ENCODE measurements at regions not wholly inside any gene's neighbourhood (a gene's known extent, or its start where the extent isn't known, plus 50 kb on each side); places are given as distances from the start of the nearest gene placed in this dataset.

- Histone ChIP-seq H3K4me3 (ENCODE audit: low read depth, low read length) (no peak overlapping the region), H3K27me3 (ENCODE audit: control insufficient read depth, insufficient read depth, low read length) (no peaks in the 10 kb centered on the region), H3K36me3 (ENCODE audit: control insufficient read depth, insufficient read depth, low read length) (no peaks in the 10 kb centered on the region)
- FAIRE-seq (no peak), DNase-seq (ENCODE audit: low read depth) (no peak)
- no peak for TF ChIP-seq CTCF (IDR thresholded peaks at IDR 0.05; ENCODE audit: insufficient read depth, low read length, severe bottlenecking)
These were observed 480.9 kb downstream of the TXNL1 start for GRCh38 chr18:56157541-56157940.

DNA sequence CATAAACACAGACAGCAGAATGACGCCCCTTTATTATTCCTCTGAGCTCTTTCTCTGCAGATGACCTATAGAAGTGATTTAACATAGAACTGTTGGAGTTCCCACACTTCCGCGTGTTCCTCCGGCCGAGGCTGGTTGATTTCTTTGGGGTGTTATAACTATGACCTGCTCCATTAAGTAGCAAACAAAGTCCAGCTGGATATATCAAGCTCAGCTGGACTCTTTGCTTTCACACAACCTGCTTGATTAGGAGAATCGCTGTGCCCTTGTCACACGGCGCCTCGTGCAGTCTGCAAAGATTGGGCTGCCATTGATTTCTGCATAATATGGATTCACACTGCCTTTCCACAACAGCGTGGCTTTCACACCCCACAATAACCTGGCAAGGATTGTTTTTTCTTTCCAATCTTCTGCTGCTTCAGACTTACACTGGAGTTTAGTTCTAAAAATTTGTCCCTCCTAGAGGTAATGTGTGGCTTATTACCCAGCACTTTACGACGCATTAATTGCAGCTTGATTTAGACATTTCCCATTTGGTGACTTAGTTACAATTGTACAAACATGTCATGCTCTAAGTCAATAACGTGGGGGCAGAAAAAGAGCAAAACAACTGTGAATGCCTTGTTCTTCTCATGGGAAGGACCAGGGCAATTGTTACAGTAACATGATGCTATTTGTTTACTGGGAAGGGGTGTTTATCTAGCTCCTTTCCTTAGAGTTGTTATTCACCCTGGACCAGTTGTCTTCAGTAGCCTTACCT, 485.7 kb downstream of the TXNL1 start:
- H3K4me3 ChIP-seq (ENCODE audit: low read depth, low read length) = no peak overlapping the region
- H3K36me3 ChIP-seq (ENCODE audit: control insufficient read depth, insufficient read depth, low read length) = no peaks in the 10 kb centered on the region
- H3K27me3 ChIP-seq (ENCODE audit: control insufficient read depth, insufficient read depth, low read length) = no peaks in the 10 kb centered on the region
- no peak for TF ChIP-seq CTCF (IDR thresholded peaks at IDR 0.05; ENCODE audit: insufficient read depth, low read length, severe bottlenecking)
- FAIRE-seq (no peak), DNase-seq (ENCODE audit: low read depth) (no peak)

- no peak overlapping the region for H3K4me3 ChIP-seq (ENCODE audit: low read depth, low read length)
- no peaks in the 10 kb centered on the region for H3K27me3 ChIP-seq (ENCODE audit: control insufficient read depth, insufficient read depth, low read length)
- peak; percentile 7 for FAIRE-seq
- peak; percentile 88 for DNase-seq (ENCODE audit: low read depth)
- no peak for TF ChIP-seq CTCF (IDR thresholded peaks at IDR 0.05; ENCODE audit: insufficient read depth, low read length, severe bottlenecking)
- no peaks in the 10 kb centered on the region for H3K36me3 ChIP-seq (ENCODE audit: control insufficient read depth, insufficient read depth, low read length)
These were observed 490.0 kb downstream of the TXNL1 start for GRCh38 chr18:56148373-56148772.

- Histone ChIP-seq H3K27me3 (ENCODE audit: control insufficient read depth, insufficient read depth, low read length) (no peaks in the 10 kb centered on the region), H3K4me3 (ENCODE audit: low read depth, low read length) (no peak overlapping the region), H3K36me3 (ENCODE audit: control insufficient read depth, insufficient read depth, low read length) (no peaks in the 10 kb centered on the region)
- DNase-seq (ENCODE audit: low read depth) (peak; percentile 56), FAIRE-seq (no peak)
- no peak for TF ChIP-seq CTCF (IDR thresholded peaks at IDR 0.05; ENCODE audit: insufficient read depth, low read length, severe bottlenecking)
These were observed 491.8 kb downstream of the TXNL1 start for GRCh38 chr18:56146565-56146964.

DNA sequence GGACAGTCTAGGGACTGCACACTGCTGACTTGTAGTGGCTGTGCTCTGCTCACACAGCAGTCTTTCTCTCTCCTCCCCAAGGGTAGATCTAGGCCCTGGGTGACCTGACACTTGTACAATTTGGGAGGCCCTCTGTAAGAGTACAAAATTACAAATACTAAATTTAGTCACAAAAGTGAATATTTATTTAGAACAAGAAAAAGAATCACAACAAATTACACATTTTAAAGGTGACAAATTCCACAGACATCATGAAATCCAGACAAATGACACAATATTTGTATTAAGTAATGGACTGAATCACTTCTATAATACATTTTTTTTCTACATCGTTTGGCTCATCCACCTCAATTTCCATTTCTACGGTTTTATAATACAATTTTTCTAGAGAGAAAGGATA, 496.4 kb downstream of the TXNL1 start:
- no peak overlapping the region for H3K4me3 ChIP-seq (ENCODE audit: low read depth, low read length)
- H3K36me3 ChIP-seq (ENCODE audit: control insufficient read depth, insufficient read depth, low read length) = no peaks in the 10 kb centered on the region
- H3K27me3 ChIP-seq (ENCODE audit: control insufficient read depth, insufficient read depth, low read length) = no peaks in the 10 kb centered on the region
- TF ChIP-seq CTCF (IDR thresholded peaks at IDR 0.05; ENCODE audit: insufficient read depth, low read length, severe bottlenecking) = no peak
- DNase-seq (ENCODE audit: low read depth) (no peak), FAIRE-seq (no peak)

DNA sequence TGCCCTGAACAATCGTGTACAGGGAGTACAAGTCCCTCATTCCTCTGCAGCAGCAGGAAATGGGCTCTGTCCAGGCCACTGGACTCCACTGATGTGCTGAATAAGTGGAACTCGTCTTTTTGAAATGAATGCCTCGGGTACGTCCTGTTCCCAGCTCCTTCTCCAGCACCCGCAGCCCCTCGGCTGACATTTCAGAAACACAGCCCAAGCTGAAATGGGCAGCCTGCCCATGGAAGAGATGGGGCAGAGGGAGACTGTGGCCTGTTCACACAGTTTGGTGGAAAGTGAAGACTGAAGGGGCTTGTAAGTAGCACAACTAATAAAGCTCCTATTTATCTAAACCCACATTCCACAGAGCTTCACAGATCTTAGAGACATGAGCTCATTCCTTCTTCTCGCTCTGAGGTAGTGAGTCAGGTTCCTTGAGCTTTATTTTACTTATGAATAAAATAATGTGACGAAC, 498.6 kb downstream of the TXNL1 start:
- DNase-seq (ENCODE audit: low read depth) (no peak), FAIRE-seq (no peak)
- no peak for TF ChIP-seq CTCF (IDR thresholded peaks at IDR 0.05; ENCODE audit: insufficient read depth, low read length, severe bottlenecking)
- H3K27me3 ChIP-seq (ENCODE audit: control insufficient read depth, insufficient read depth, low read length) = no peaks in the 10 kb centered on the region
- H3K36me3 ChIP-seq (ENCODE audit: control insufficient read depth, insufficient read depth, low read length) = no peaks in the 10 kb centered on the region
- H3K4me3 ChIP-seq (ENCODE audit: low read depth, low read length) = no peak overlapping the region

Data from bronchial epithelial cell (primary cell).